HG02642 (cell line): ENCODE measurements at regions not wholly inside any gene's neighbourhood (a gene's known extent, or its start where the extent isn't known, plus 50 kb on each side); places are given as distances from the start of the nearest gene placed in this dataset.
"Not testable (repeated sequence)": the region's sequence is repeated elsewhere in the genome, so short reads cannot be mapped to it uniquely, and the experiment has no call there.

Source experiments
- ATAC-seq: cut with Tn5 transposase; IDR thresholded peaks from one replicate; pipeline ENCODE4 v1.9.1; 2021; ENCODE audit warnings: mild to moderate bottlenecking; ENCODE audit not compliant: unreplicated experiment, poor library complexity

DNA sequence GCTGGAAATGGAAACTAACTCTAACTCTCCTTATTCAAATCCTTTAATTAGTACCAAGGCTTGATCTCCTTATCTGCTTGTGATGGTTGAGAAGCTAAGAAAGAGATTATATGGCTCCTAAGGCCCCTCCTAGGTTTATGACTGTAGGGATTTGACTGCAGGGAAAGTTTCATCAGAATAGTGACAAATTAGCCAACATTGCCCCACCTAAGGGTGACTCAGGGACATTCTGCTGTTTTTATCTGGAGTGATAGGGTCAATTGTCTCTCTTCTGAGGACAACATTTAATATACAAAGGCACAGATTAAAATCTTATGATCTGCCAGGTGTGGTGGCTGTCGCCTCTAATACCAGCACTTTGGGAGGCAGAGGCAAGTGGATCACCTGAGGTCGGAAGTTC lies 138.1 kb upstream of the MARCKS start:
- no peak for ATAC-seq

DNA sequence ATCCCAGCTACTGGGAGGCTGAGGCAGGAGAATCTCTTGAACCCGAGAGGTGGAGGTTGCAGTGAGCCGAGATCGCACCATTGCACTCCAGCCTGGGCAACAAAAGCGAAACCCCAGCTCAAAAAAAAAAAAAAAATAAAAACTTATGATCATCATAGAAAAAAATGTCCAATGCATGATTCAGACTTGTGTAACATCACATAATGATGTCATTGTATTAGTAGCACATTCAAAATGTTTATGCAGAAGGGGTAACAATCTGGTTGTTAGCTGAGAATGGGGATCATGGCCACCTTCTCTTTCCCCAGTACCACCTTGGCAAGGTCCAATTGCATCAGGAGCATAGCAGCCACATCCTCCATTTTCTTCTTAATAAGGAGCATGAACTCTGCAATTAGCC lies 137.6 kb upstream of the MARCKS start:
- ATAC-seq: no peak

DNA sequence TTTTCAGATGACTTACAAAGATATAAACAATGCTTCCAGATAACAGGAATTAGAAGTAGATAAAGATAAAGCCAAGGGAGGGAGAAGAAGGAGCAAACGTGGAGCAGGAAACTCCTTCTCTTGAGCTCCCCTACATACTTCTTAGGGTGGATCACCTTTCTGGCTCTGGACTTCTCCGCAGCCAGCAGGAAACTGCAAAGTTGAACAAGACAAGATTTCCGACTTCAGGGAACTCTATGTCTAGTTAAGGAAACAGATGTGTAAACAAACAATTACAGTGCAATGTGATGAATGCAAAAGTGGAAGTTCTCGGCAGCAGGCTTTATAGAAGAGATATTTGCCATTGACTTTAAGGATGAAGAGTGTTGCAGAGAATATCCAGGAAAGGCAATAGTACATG lies 134.0 kb upstream of the MARCKS start:
- no peak for ATAC-seq

DNA sequence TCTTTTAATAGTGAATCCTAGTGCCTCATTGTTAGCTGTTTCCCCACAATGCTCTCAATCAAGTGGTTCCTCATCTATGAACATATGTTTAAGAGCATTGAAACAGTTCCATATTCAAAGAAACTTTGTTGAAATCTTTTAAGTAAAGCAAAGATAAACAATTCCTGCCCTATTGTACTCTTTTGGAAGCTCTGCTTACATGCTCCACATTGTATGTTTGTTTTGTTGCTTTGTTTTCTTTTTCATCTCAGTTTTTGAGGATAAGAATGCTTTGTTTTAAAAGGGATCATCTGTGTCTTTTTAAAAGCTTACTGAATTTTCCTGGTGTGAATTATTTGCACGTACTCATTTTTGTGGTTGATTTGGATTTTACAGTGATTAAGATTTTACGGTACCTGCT lies 132.2 kb upstream of the MARCKS start:
- ATAC-seq: not testable (repeated sequence)

DNA sequence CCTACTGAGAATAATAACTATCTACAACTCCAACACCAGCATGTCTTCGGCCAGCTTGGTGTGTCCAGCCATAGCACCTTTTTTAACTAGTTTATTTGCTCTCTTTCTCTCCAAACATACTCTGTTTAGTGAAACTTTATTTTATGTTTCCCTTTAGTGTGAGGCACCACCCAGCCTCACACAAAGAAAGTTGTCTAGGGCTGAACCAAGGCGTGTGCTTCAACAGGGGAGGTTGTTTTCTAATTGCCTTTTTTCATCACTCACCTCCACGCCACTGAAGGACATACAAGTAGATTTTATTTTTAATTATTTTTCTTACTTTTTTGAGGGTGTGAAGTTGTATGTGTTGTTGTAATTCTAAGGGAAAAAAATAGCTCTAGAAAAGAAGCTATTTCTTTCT lies 125.6 kb upstream of the MARCKS start:
- no peak for ATAC-seq

DNA sequence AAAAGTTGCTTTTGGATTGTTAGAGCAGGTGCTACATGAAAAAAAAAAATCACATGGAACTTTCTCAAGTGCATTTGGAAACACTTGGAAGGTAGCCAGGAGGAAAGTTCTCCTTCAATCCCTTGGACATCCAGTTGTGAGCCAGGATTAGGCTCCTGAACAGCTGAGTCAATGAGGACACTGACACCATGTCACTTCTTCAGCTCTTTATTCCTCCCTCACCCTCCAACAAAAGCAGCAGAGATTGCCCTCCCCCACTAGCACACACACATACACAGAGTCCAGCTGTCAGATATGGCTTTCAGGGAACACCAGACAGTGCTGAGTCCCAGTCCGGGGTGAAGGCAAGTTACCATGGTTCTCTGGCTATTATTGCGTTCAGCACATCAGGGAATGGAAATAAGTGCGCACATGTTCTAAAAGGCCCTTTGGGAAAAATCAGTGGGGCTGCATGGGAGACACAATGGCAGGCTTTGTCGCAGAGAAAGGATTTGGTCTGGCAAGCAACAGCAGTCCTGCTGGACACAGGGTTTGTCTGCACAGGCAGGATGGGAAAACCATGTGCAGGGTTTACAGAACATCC lies 124.7 kb upstream of the MARCKS start:
- ATAC-seq: no peak

DNA sequence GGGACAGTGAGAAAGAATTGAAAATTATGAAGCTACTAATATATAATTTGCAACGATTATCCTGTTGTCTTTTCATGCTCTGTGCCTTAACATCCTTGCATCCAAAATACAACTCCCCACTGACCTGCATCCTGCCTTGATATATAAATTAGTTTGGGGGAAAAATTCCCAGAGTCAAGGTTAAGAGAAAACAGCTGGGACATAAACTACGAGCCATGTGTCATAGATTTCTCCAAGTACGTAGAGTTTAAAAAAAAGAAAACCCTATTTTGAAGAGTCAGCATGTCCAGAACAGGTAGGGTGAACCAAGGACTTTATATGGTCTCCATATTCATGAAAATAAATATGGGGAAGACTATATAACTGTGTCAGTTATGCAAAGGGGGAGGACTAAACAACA lies 123.8 kb upstream of the MARCKS start:
- ATAC-seq: no peak

DNA sequence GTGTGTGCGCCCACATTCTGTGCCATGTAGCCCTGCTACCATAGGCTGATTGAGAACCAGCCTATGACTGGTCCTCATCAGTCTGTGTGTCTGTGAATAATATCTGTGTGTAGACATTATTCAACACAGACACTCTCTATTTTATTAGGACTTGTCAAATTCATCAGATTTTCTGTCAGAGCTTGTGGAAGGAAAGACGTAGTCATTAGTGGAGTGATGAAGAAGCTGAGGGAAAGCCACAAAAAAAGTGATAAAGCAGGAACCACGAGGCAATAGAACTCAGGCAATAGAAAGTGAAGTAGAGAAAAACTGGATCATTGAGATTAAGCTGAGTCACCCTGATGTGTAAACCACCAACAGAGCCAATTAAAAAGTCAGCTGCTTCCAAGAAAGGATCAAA lies 122.2 kb upstream of the MARCKS start:
- no peak for ATAC-seq

DNA sequence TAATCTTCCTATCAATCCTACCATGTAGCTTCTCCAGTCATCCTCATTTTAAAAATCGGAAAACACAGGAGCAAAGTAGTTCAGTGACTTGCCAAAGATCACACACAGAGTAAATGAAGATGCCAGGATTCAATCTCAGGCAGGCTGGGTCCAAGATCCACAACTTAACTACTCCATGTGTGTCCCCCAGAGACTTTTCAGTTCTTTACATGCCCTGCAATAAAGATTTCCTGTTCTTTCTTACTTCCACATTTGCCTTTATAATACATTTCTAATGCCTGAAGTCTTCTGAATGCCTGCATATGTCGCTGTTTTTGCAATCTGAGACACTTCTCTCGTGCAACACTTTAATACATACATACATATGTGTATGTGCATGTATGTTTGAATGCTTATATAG lies 121.7 kb upstream of the MARCKS start:
- no peak for ATAC-seq

DNA sequence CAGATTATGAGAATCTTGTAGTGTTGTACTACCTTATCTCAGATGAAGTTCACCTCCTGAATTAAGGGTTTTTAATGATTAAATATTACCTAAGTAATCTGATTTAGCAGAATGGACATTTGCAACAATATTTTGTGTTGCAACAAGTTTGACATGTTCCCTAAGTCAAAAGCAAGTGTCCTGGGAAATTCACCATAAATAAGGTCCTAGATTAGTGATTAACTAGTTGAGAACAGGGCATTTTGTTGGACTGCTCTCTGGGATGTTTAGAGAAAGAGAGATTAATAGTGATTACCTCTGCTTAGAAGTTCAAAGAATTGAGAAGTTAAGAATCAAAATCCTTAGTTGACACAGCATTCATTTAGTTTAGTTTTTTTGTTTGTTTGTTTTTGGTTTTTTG lies 120.2 kb upstream of the MARCKS start:
- ATAC-seq: no peak

DNA sequence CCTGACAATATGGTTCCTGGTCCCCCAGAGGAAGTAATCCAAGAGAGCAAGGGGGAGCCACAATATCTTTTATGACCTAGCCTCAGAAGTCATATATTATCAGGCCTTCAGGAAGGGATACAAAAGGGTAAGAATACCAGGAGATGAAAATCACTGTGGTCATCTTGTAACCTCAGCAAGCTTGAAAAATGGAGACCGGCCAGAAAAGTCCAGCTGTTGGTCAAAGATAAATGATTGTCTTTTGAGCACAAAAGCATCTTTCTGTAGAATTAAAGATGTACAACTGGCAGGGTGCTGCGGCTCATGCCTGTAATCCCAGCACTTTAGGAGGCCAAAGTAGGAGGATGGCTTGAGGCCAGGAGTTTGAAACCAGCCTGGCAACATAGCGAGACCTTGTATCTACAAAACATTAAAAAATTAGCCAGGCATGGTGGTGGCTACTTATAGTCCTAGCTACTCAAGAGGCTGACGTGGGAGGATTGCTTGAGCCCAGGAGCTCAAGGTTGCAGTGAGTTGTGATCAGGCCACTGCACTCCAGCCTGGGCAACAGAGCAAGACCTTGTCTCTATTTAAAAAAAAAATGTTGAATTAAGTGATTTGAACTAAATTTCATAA lies 118.0 kb upstream of the MARCKS start:
- ATAC-seq: no peak

DNA sequence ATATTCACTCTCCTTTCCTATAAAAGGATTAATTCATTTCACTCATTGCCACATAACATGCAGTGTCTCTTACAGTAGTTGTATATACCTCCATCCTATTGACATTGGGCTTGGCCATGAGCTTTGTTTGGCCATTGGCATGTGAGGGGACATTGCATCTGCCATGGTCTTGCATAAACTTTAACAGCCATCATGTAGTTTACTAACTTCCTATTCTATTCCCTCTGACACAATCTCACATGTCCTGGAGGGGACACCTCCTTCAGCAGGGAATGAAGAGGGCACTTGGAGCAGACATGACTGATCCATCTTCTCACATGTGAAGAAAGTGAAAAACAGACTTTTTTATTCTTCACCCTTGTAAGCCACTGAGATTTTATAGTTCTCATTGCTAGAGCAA lies 115.5 kb upstream of the MARCKS start:
- no peak for ATAC-seq

DNA sequence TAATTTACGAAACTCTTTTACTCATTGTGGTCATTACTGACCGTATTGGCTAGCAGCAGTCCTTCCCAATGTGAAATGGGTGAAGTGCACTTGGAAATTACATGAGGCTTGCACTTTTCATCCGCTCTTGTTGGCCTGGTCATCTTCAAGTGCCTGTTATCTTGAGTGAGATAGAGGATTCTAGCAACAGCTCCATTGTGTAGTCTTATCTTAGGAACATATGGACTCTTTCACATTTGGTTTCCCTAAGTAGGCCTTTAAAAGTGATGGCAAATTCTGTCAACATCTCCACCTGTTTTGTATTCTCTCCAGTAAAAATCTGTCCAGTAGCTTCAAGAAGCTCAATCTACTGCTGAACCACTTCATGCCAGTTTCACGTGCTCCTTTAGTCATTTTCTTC lies 114.8 kb upstream of the MARCKS start:
- no peak for ATAC-seq

DNA sequence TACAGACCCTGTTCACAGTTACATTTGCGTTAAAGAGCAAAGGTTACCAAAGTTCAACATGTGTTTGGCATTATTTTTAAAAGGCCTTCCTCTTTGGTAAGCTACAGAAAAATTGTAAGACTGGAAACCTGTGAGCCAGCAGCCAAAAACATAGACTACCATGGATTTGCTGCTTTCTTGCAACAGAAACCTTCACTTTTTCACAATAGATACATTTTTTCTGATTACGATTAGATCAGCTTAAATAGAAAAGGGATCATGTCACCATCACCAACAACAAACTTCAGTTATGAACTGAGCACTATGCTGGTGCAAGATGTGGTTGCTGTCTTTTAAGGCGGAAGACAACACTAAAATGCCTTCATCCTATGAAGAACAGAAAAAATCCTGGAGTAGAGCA lies 112.3 kb upstream of the MARCKS start:
- no peak for ATAC-seq

DNA sequence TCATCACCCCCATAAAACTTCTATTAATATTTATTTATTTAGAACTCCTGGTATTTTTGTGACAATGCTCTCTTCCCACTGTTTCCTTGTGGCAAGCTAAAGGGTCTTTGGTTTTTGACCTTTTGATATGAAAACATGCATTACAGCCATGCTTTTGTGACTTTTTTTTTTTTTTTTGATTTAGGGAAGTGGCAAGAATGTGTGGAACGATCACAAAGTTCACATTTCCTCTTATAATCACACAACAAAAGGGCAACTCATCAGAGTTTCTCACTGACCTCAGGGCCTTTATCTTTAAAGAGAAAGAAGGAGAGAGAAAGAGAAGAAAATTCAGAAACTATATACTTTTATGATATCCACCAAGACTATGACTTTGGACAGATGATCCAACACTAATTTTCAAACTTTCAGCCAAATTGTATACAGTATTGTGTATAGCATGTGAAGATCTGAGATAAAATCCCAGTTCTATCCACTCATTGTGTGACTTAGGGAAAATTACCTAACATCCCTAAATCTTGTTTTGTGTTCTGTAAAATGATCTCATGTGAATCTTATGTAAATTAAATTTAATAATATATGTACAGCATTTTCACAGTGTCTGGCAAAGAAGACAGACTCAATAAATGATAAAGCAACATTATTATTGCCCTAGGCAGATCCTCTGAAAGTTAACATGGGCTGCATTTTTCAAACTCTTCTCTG lies 106.8 kb upstream of the MARCKS start:
- no peak for ATAC-seq

DNA sequence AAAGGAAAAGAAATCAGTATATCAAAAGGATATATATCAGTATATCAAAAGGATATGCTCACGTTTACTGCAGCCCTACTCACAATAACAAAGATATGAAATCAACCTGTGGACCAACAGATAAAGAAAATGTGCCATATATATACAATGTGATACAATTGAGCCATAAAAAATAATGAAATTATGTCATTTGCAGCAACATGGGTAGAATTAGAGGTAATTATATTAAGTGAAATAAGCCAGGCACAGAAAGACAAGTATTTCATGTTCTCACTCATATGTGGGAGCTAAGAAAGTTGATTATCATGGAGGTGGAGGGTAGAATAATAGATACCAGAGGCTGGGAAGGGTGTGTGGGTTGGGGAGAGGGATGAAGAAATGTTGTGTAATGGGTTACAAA lies 102.9 kb upstream of the MARCKS start:
- no peak for ATAC-seq

DNA sequence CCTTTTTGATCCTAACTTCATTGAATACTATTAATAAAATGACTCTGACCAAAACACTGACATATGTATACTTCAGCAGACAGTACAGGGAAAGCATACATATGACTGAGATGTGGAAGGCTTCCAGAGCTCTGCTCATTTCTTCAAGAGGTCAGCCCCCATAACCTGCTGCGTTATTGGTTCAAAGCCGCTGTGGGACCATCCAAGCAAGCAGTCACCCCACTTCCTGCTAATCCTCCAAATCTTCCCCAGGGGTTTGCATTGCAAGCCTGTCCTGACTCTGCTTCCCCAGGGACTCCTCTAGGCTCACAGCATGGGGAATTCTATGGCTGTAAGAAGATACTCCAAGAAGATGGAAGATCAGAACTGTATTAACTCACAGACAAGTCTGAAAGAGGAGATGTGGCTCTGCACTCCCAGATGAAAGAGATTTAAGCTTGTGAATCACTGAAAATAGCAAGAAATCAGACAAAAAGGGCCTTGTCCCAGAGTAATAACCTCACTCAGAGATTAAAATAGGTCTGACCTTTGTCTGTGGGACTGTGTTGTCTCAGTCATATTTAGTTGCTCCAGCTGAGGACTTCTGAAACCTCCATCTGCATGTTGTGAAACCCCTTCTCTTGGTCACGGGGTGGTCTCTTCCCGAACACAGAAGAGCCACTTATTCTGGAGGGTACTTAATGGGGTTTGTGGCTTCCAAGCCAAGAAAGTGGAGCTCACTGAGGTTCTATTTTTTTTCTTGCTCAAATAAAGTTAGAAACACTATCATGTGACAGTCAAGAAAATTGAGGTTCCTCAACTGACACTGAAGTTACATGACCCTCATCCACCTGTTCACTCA lies 101.5 kb upstream of the MARCKS start:
- ATAC-seq: peak; percentile 87

DNA sequence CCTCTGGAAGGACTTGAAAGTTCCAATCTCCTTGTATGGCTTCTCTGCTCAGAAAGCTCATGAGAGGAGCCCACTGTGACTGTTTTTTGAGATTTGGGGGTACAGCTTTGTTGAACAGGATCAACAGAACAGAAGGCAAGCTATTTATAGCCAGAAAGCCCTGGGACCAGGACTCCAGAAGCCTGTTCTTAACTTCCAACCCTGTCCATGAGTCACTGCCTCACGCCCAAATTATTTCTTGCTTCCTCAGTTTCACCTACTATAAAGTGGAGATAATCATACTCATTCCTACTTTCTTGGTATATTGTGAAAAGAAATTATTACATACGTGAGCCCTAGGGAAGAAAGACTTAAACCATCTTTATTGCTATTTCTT lies 100.9 kb upstream of the MARCKS start:
- no peak for ATAC-seq

DNA sequence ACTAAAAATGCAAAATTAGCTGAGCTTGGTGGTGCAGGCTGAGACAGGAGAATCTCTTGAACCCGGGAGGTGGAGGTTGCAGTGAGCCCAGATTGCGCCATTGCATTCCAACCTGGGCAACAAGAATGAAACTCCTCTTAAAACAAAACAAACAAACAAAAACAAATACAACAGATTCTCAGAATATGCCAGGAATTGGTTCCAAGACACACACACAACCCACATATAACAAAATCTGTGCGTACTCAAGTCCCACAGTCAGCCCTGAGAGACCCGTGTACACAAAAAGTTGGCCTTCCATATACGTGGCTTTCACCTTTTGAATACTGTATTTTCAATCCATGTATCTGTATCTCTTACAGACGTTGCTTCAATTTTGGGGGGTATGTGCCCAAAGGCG lies 98.9 kb upstream of the MARCKS start:
- no peak for ATAC-seq

DNA sequence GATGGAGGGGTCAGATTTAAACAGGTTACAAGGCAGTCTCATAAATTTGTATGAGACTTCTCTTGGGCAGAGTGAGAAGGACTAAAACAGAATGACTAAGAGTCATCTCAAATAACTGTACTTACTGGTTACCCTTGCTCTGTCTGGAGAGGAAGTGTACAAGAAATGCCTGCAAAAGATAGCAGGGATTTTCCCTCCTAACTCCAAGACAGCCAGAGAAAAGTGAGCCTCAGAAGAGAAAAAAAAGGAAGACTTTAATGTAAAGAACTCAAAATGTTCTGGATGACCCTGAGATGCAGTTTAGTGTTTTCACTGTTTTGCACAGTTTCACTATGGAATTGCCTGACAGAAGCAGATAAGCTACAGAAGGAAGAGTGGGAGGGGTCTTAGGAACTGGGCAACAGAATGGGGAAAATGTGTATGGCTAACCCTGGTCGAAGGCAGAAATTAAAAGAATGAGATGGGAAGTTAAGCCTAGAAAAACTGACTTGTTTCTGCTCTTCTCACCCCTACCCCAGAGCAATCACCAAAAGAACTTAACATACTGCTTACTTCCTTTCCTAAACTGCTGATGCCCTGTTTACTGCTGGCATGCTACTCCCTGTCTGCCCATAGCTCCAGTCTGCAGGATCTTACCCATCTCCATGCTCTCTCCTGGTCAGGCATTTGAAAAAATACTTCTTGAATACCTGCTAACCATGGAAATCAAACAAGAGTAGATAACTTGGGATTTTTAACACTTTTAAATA lies 98.1 kb upstream of the MARCKS start:
- no peak for ATAC-seq

DNA sequence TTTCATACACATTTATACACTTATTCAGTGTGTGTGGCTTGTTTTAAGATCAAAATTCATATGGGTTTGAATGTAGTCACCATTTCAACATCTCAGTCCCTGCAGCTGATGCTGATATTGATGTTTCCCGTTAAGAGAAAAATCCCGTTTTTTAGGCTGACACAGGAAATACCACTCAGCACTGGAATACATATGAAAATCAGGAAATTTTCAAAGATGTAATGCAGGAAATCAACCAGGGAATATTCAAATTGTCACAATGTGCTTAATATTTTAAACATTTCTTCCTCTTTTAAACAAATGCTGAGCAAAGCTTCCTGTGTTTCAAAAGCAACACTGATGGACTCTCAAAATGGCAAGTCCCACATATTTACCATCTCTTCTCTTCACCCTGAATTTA lies 94.5 kb upstream of the MARCKS start:
- ATAC-seq: no peak
